Activated T-helper 17 cell treated with anti-CD3 and anti-CD28 coated beads, Interleukin-2, amount 50 U/mL, for 72 hours (primary cell): ENCODE measurements at regions not wholly inside any gene's neighbourhood (a gene's known extent, or its start where the extent isn't known, plus 50 kb on each side); places are given as distances from the start of the nearest gene placed in this dataset.

Experiments
- ATAC-seq: fragments of 150-1000 bp; cut with Tn5 transposase; replicated peaks from 2 replicates; pipeline ENCODE4 v1.10.0; 2021; ENCODE audit warnings: mild to moderate bottlenecking, moderate library complexity
- H3K27ac Mint-ChIP-seq: one replicate; pipeline ENCODE4 v1.8.0; 2022; ENCODE audit warnings: mixed read lengths
- H3K27me3 Mint-ChIP-seq: one replicate; pipeline ENCODE4 v1.8.0; 2022; ENCODE audit warnings: mixed read lengths
- H3K36me3 Mint-ChIP-seq: one replicate; pipeline ENCODE4 v1.8.0; 2022; ENCODE audit warnings: low read depth, mild to moderate bottlenecking, mixed read lengths
- H3K4me1 Mint-ChIP-seq: one replicate; pipeline ENCODE4 v1.8.0; 2022; ENCODE audit warnings: mixed read lengths
- H3K4me3 Mint-ChIP-seq: one replicate; pipeline ENCODE4 v1.8.0; 2022; ENCODE audit warnings: mild to moderate bottlenecking, mixed read lengths
- H3K9me3 Mint-ChIP-seq: one replicate; pipeline ENCODE4 v1.8.0; 2022; ENCODE audit warnings: mixed read lengths

DNA sequence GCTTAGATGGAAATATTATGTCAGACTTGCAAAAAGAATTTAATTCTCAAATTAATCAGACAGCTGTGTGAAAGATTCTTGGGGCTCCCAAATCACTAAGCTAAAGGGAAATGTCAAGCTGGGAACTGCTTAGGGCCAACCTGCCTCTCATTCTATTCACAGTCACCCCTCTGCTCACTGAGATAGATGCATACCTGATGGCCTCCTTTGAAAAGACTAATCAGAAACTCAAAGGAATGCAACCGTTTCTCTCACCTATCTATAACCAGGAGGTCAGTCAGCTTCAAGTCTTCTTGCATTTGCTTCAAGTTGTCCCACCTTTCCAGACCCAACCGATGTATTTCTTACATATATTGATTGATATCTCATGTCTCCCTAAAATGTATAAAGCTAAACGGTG, 882.7 kb downstream of the CENPC start:
- H3K4me3 Mint-ChIP-seq = no peak overlapping the region
- no peaks in the 10 kb centered on the region for H3K4me1 Mint-ChIP-seq
- no peaks in the 10 kb centered on the region for H3K9me3 Mint-ChIP-seq
- no peaks in the 10 kb centered on the region for H3K36me3 Mint-ChIP-seq
- H3K27ac Mint-ChIP-seq = no peak overlapping the region
- H3K27me3 Mint-ChIP-seq = no peaks in the 10 kb centered on the region
- no peak for ATAC-seq

DNA sequence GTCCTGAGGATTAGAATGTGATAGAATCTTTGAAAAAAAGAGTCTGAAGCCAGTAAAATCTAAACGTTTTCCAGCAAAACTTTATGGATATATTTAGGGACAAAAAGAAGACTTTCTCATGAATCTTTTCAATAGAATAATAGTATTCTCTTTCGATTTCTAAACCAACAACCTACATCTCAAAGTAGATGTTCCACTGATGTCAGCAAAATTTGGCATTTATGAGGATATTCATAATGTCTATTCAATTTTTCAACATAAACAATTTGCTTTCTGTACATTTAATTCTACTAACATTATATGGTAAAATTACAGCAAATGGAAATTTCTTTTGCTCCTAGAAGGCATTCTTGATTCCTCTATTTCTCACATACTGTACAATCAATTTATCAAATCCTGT, 886.5 kb downstream of the CENPC start:
- H3K36me3 Mint-ChIP-seq = no peaks in the 10 kb centered on the region
- no peaks in the 10 kb centered on the region for H3K27me3 Mint-ChIP-seq
- no peak for ATAC-seq
- H3K27ac Mint-ChIP-seq = no peak overlapping the region
- H3K9me3 Mint-ChIP-seq = no peaks in the 10 kb centered on the region
- no peaks in the 10 kb centered on the region for H3K4me1 Mint-ChIP-seq
- no peak overlapping the region for H3K4me3 Mint-ChIP-seq

DNA sequence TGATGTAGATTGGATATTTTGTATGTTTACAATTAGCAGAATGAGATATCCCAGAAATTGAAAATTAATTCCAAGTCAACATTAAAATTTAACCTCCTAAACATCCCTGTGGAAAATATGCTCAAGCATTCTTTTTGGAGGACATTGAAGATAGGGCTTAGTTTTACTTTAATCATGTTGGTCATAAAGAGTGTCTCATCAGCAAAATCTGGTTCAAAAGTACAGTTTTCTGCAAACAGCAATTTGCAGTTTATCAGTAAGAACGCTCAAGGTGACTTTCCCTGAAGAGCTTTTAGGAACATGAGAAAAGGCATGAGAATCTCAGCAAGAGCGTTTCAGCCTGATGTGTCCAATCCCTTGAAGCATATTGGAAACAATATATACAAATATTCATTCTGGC, 889.8 kb downstream of the CENPC start:
- H3K9me3 Mint-ChIP-seq = no peaks in the 10 kb centered on the region
- H3K36me3 Mint-ChIP-seq = no peaks in the 10 kb centered on the region
- H3K4me1 Mint-ChIP-seq = no peaks in the 10 kb centered on the region
- H3K4me3 Mint-ChIP-seq = no peak overlapping the region
- H3K27ac Mint-ChIP-seq = no peak overlapping the region
- no peaks in the 10 kb centered on the region for H3K27me3 Mint-ChIP-seq
- no peak for ATAC-seq

DNA sequence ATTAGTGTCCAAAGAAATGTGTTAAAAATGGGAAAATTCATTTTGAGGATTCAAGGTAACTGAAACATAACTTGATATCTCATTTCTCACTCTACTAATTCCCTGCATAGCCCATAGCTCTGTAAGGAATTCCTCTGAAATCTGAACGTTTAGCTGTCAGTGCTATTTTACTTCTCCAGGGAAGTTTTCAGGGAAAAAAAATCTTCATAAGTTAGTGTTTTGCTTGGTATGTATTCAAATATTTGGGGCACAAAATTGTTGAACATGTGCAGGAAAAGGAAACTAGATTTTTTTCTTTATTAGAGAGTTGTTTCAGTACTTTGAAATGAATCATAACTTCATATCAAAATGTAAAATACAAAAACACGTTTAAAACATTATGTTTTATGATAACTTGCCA, 891.4 kb downstream of the CENPC start:
- no peak for ATAC-seq
- Mint-ChIP-seq H3K27me3 (no peaks in the 10 kb centered on the region), H3K36me3 (no peaks in the 10 kb centered on the region), H3K4me1 (no peaks in the 10 kb centered on the region), H3K9me3 (no peaks in the 10 kb centered on the region), H3K27ac (no peak overlapping the region), H3K4me3 (no peak overlapping the region)

DNA sequence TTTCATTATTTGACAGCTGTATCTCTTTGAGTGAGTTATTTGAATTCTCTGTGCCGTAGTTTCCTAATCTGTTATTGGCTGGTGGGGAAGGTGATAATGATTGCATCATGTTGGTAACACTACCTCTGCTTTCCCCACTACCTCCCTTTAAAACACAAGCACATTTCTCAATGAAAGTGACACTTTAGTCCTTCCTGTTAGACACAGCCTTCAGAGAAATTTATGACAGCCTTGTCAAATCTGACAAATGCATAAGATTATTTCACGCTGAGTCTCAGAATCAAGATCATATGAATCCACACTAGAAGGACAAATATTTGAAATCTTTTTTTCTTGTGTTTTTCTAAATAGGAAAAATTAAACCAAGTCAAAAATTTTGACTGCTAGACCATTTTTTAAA, 896.1 kb downstream of the CENPC start:
- Mint-ChIP-seq H3K4me3 (no peak overlapping the region), H3K27ac (no peak overlapping the region), H3K4me1 (no peaks in the 10 kb centered on the region), H3K27me3 (no peaks in the 10 kb centered on the region), H3K36me3 (no peaks in the 10 kb centered on the region), H3K9me3 (peaks cover 5% of the 10 kb centered on the region)
- ATAC-seq = no peak

DNA sequence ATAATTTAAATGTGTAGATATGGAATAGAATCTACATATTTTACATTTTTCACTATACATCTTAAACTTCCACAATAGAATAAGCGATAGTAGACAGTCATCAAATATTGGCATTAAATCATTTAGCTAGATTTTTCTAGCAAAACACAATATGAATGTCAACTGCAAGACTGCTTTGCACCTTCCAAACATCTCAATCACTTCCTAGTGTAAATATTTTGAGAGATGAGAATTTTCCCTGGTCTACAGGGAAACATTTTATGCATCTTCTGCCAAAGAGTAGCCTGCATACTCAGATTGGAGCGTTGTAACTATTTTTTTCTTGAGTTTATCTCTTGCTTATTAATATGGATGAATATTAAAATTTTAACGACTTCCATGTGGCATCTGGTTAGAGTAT, 897.4 kb downstream of the CENPC start:
- Mint-ChIP-seq H3K9me3 (peaks cover 5% of the 10 kb centered on the region), H3K4me1 (no peaks in the 10 kb centered on the region), H3K4me3 (no peak overlapping the region), H3K27ac (no peak overlapping the region), H3K27me3 (no peaks in the 10 kb centered on the region), H3K36me3 (no peaks in the 10 kb centered on the region)
- ATAC-seq = no peak

DNA sequence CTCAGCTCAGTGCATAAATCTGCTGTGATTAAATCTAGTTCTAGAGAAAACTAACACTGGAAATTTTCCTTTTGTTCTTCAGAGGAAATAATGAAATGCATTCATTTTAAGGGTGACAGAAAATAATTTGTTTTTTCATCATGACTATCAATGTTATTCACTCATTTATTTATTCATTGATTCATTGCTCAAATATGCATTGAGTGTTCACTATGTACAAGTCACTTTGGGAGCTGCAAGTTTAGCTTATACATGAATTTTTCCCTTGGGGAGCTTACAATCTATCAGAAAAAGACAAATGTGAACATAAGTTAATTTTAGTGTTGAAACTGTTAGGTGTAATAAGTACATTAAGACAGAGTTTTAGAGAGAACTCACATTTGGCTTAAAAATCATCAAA, 897.8 kb downstream of the CENPC start:
- H3K4me1 Mint-ChIP-seq = no peaks in the 10 kb centered on the region

DNA sequence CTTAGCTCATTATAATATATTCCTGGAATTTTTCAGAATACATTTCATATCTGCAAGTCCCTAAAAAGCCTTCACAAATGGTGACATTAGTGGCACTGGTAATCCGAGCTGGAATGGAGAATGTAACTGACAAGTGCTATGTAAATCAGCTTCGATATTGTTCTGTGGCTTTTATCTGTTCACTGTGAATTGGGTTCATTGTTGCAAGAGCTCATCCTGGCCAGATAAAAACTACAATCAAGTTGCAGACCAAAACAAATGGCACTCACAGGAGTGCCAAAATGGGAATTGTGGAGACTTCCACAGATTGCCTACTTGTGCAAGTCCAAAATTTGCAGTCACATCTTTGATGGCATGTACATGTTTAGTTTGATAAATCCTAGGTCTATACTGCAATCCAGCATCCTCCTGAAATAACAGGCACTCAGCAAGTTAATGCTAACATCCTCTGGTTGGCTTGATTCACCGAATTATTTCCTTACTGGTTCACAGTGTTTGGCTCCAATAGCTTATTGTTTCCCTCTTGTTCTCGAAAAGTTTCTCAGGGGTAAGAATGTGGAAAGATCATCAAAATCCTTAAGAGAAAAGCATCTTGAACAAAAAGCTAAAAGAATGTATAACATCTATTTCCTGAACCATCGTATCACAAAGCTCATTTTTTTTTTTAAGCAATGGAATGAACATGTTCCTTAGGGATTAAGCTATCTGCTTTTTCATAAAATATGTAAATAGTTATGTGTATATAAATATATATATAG, 904.9 kb downstream of the CENPC start:
- no peak overlapping the region for H3K4me3 Mint-ChIP-seq
- H3K27me3 Mint-ChIP-seq = no peaks in the 10 kb centered on the region
- H3K36me3 Mint-ChIP-seq = no peaks in the 10 kb centered on the region
- H3K27ac Mint-ChIP-seq = no peak overlapping the region
- peaks cover 5% of the 10 kb centered on the region for H3K9me3 Mint-ChIP-seq
- ATAC-seq = no peak
- H3K4me1 Mint-ChIP-seq = no peaks in the 10 kb centered on the region

More for the DNA sequence above, 897.8 kb downstream of the CENPC start:
- Mint-ChIP-seq H3K9me3 (peaks cover 5% of the 10 kb centered on the region), H3K4me3 (no peak overlapping the region), H3K36me3 (no peaks in the 10 kb centered on the region), H3K27me3 (no peaks in the 10 kb centered on the region), H3K27ac (no peak overlapping the region)
- ATAC-seq = no peak

DNA sequence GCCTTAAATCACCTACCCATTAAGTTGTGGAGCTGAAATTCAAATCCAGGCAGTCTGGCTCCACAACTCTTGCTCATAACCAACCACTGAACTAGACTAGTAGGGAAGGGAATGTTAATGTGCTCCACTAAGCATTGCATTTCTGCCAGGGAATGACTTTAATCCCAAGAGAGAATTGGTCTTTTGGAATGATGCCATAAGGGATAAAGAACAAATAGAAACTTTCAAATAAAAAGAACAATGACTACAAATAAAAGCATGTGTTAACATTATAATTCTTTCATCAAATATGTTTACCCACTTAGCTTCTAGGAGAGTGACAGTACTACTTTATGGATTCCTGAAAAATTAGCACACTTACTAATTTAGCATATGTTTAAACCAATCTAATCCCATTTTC, 905.9 kb downstream of the CENPC start:
- ATAC-seq = no peak
- Mint-ChIP-seq H3K4me3 (no peak overlapping the region), H3K4me1 (no peaks in the 10 kb centered on the region), H3K36me3 (no peaks in the 10 kb centered on the region), H3K27ac (no peak overlapping the region), H3K9me3 (peaks cover 1% of the 10 kb centered on the region), H3K27me3 (no peaks in the 10 kb centered on the region)

DNA sequence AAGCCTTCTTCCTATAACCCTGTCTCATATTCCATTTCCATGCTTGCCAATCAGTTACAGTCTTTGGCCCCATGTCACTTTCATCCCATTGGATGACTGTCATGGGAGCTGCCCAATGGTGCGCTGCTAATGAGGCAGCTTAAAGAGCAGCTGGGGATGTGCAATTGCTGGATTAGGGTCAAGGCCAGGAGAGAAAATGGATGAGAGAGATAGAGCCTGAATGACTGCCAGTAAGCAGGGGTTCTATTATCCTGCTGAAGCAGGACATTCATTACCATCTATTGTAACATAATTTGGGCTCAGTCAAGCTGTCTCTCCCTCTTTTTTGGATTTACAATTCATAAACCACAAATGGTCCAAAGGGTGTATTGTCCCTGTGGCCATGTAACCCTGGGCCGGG, 909.0 kb downstream of the CENPC start:
- Mint-ChIP-seq H3K36me3 (no peaks in the 10 kb centered on the region), H3K4me3 (no peak overlapping the region), H3K4me1 (no peaks in the 10 kb centered on the region), H3K27ac (no peak overlapping the region), H3K9me3 (no peaks in the 10 kb centered on the region), H3K27me3 (no peaks in the 10 kb centered on the region)
- no peak for ATAC-seq

DNA sequence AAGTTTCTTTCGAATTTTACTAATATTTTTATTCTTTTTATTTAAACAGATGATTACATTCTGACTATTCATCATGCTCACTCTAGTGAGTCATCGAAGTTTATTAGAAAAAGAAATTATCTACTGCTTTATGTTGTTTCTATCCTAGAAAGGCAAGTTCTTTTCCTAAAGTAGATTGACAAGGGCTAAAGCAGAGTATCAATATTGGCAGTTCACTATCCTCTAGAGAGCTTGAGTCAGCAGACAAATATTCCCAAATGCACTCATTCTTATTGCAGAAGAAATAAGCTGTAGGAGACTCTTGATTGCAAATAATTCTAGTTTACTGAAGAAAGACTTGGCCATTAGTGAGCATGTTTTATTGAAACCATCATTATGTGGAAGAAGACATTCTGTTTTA, 911.8 kb downstream of the CENPC start:
- H3K27me3 Mint-ChIP-seq = no peaks in the 10 kb centered on the region
- H3K36me3 Mint-ChIP-seq = no peaks in the 10 kb centered on the region
- H3K4me3 Mint-ChIP-seq = no peak overlapping the region
- no peak for ATAC-seq
- H3K27ac Mint-ChIP-seq = no peak overlapping the region
- no peaks in the 10 kb centered on the region for H3K4me1 Mint-ChIP-seq
- H3K9me3 Mint-ChIP-seq = no peaks in the 10 kb centered on the region

DNA sequence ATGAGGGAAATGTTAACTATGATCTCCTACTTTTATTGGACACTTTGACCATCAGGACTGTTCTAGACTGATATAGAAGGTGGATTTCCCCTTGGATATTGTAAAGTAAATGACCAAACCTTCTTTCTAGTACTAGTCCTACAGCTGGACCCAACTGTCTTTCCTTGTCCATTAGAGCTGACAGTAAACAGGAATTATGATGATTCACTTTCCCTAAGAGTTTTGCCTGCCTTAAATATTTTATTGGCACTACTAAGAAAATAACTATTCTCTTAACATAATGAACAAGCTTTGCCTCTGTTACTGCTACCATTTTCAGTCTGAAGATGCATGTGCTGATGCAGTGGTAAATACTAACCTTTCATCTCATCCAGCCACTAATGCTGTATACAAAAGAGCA, 915.4 kb downstream of the CENPC start:
- no peak for ATAC-seq
- H3K4me1 Mint-ChIP-seq = no peaks in the 10 kb centered on the region
- no peak overlapping the region for H3K4me3 Mint-ChIP-seq
- H3K27ac Mint-ChIP-seq = no peak overlapping the region
- H3K27me3 Mint-ChIP-seq = no peaks in the 10 kb centered on the region
- no peaks in the 10 kb centered on the region for H3K36me3 Mint-ChIP-seq
- H3K9me3 Mint-ChIP-seq = peaks cover 5% of the 10 kb centered on the region

DNA sequence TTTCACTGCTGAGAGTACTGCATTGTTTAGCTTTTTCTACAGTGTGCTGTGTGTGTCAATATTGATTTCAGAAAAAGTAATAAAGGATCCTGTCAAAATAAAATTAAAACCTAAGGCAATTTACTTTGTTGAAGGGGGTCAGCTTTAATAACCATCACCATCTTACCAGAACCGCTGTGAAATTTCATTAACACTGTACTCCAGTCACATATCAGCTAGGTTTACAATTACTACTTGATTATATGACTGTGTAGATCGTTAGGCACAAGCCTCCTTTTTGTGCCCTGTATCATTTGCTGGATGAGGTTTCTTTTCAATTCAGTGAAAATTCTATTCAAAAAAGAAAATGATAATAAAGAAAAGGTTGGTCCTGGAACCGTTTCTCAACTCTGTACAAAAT, 917.2 kb downstream of the CENPC start:
- Mint-ChIP-seq H3K9me3 (peaks cover 5% of the 10 kb centered on the region), H3K4me1 (no peaks in the 10 kb centered on the region), H3K36me3 (no peaks in the 10 kb centered on the region), H3K27ac (no peak overlapping the region), H3K4me3 (no peak overlapping the region), H3K27me3 (no peaks in the 10 kb centered on the region)
- no peak for ATAC-seq

DNA sequence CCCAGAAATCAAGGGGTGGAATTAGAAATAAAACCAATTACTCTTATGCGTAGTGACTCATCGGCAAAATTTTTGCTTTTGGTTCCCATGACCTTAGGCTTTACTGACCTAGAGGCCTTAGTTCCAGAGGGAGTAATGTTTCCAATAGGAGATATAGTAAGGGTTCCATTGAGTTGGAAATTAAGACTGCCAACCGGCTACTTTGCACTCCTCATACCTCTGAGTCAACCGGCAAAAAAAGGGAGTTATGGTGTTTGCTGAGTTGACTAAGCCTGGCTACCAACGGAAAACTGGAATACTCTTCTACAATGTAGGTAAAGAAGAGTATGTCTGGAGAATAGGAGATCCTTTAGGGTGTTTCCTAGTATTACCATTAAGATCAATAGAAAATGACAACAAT, 919.8 kb downstream of the CENPC start:
- Mint-ChIP-seq H3K27me3 (no peaks in the 10 kb centered on the region), H3K27ac (no peak overlapping the region), H3K36me3 (no peaks in the 10 kb centered on the region), H3K4me1 (no peaks in the 10 kb centered on the region), H3K9me3 (peaks cover 9% of the 10 kb centered on the region), H3K4me3 (no peak overlapping the region)
- ATAC-seq = no peak

DNA sequence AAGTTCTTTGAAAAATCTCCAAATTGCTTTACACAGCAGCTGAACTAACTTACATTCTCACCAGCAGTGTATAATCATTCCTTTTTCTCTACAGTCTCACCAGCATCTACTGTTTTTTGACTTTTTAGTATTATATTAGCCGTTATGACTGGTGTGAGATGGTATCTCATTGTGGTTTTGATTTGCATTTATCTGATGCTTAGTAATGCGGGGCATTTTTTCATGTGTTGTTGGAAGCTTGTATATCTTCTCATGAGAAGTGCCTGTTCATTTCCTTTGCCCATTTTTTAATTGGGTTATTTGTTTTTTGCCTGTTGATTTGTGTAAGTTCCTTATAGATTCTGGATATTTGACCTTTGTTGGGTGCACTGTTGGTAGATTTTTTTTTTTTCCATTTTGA, 931.7 kb downstream of the CENPC start:
- H3K9me3 Mint-ChIP-seq = peaks cover 17% of the 10 kb centered on the region
- H3K4me1 Mint-ChIP-seq = no peaks in the 10 kb centered on the region
- no peak overlapping the region for H3K27ac Mint-ChIP-seq
- H3K4me3 Mint-ChIP-seq = no peak overlapping the region
- H3K36me3 Mint-ChIP-seq = no peaks in the 10 kb centered on the region
- ATAC-seq = no peak
- H3K27me3 Mint-ChIP-seq = no peaks in the 10 kb centered on the region

DNA sequence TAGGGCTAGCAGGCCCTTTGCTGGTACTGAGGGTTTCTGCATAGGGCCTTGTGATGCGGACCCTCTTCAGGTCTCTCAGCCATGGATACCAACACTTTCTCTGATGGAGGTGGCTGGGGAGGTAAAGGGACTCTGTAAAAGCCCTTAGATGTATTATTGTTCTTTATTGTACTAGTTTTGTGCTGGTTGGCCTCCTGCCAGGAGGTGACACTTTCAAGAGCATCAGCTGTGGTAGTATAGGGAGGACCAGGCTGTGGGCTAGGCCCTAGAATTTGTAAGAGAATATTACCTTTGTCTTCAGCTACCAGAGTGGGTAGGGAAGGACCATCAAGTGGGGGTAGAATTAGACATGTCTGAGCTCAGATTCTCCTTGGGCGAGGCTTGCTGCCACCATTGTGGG, 936.3 kb downstream of the CENPC start:
- Mint-ChIP-seq H3K4me1 (no peaks in the 10 kb centered on the region), H3K27me3 (no peaks in the 10 kb centered on the region), H3K27ac (no peak overlapping the region), H3K4me3 (no peak overlapping the region), H3K9me3 (peaks cover 8% of the 10 kb centered on the region), H3K36me3 (no peaks in the 10 kb centered on the region)
- no peak for ATAC-seq
